ENCODE measurements at regions not wholly inside any gene's neighbourhood (a gene's known extent, or its start where the extent isn't known, plus 50 kb on each side); places are given as distances from the start of the nearest gene placed in this dataset.

- TF ChIP-seq CTCF (IDR thresholded peaks at IDR 0.05; ENCODE audit: low read length, missing control alignments), result no peak
- no peak overlapping the region for H3K4me3 ChIP-seq (replicated peaks; ENCODE audit: low read depth, low read length)
- no peak for DNase-seq (ENCODE audit: low read depth)
These were observed 329.8 kb upstream of the MIR17HG start for GRCh38 chr13:91017669-91018053.

- no peak for DNase-seq (ENCODE audit: low read depth)
- no peak for TF ChIP-seq CTCF (IDR thresholded peaks at IDR 0.05; ENCODE audit: low read length, missing control alignments)
These were observed 326.9 kb upstream of the MIR17HG start for GRCh38 chr13:91020461-91021034.

GRCh38 chr13:91024157-91024792 is 323.2 kb upstream of the MIR17HG start:
- no peak for DNase-seq (ENCODE audit: low read depth)
- H3K4me3 ChIP-seq (replicated peaks; ENCODE audit: low read depth, low read length), result no peak overlapping the region
- no peak for TF ChIP-seq CTCF (IDR thresholded peaks at IDR 0.05; ENCODE audit: low read length, missing control alignments)

More at GRCh38 chr13:91020461-91021034, 326.9 kb upstream of the MIR17HG start:
- no peak overlapping the region for H3K4me3 ChIP-seq (replicated peaks; ENCODE audit: low read depth, low read length)

GRCh38 chr13:91025442-91025841 is 322.0 kb upstream of the MIR17HG start:
- TF ChIP-seq CTCF (IDR thresholded peaks at IDR 0.05; ENCODE audit: low read length, missing control alignments), result no peak

GRCh38 chr13:91031508-91031907 is 316.0 kb upstream of the MIR17HG start:
- no peak overlapping the region for H3K4me3 ChIP-seq (replicated peaks; ENCODE audit: low read depth, low read length)
- DNase-seq (ENCODE audit: low read depth), result no peak
- TF ChIP-seq CTCF (IDR thresholded peaks at IDR 0.05; ENCODE audit: low read length, missing control alignments), result no peak

More at GRCh38 chr13:91025442-91025841, 322.0 kb upstream of the MIR17HG start:
- DNase-seq (ENCODE audit: low read depth), result no peak
- no peak overlapping the region for H3K4me3 ChIP-seq (replicated peaks; ENCODE audit: low read depth, low read length)

GRCh38 chr13:91032104-91032503 is 315.4 kb upstream of the MIR17HG start:
- no peak for DNase-seq (ENCODE audit: low read depth)
- TF ChIP-seq CTCF (IDR thresholded peaks at IDR 0.05; ENCODE audit: low read length, missing control alignments), result no peak

GRCh38 chr13:91036886-91037285 is 310.6 kb upstream of the MIR17HG start:
- DNase-seq (ENCODE audit: low read depth), result no peak
- no peak overlapping the region for H3K4me3 ChIP-seq (replicated peaks; ENCODE audit: low read depth, low read length)
- no peak for TF ChIP-seq CTCF (IDR thresholded peaks at IDR 0.05; ENCODE audit: low read length, missing control alignments)

More at GRCh38 chr13:91032104-91032503, 315.4 kb upstream of the MIR17HG start:
- H3K4me3 ChIP-seq (replicated peaks; ENCODE audit: low read depth, low read length), result no peak overlapping the region
